HL-60 (cell line): ENCODE measurements at regions not wholly inside any gene's neighbourhood (a gene's known extent, or its start where the extent isn't known, plus 50 kb on each side); places are given as distances from the start of the nearest gene placed in this dataset.

Experiments used
- DNase-seq, 2 experiments: peaks; one replicate each; pipeline ENCODE4 v3.0.0-alpha.2; 2010 to 2020; ENCODE audit warnings: low read depth in 1 of 2, low spot score in 1 of 2
- H3K27ac ChIP-seq: fragments of 250-450 bp; sonication (Bioruptor Pico); replicated peaks from 2 replicates; pipeline ENCODE4 v1.5.1; 2020; ENCODE audit warnings: mild to moderate bottlenecking, moderate library complexity
- H3K27me3 ChIP-seq: fragments of 250-450 bp; sonication (Bioruptor Pico); 2 replicates; pipeline ENCODE4 v1.5.1; 2021; ENCODE audit warnings: mild to moderate bottlenecking, moderate library complexity; ENCODE audit not compliant: insufficient read depth, poor library complexity, severe bottlenecking
- H3K4me3 ChIP-seq: replicated peaks from 2 replicates; pipeline ENCODE4 v1.5.1; 2011; ENCODE audit warnings: mild to moderate bottlenecking, control low read depth, low read length; ENCODE audit not compliant: insufficient read depth
- CTCF ChIP-seq: IDR thresholded peaks from one replicate; pipeline ENCODE4 v1.5.1; 2011; ENCODE audit warnings: low read length, control low read depth, inconsistent platforms; ENCODE audit not compliant: insufficient read depth
- GABPA ChIP-seq: IDR thresholded peaks from 2 replicates; pipeline ENCODE4 v1.6.1; 2012; ENCODE audit warnings: low read depth
- POLR2AphosphoS5 ChIP-seq: IDR thresholded peaks from 2 replicates; pipeline ENCODE4 v1.6.1; 2012; ENCODE audit warnings: low read depth
- REST ChIP-seq: IDR thresholded peaks from 2 replicates; pipeline ENCODE4 v1.6.1; 2012; ENCODE audit warnings: low read depth; ENCODE audit not compliant: insufficient replicate concordance
- SPI1 ChIP-seq: IDR thresholded peaks from 2 replicates; pipeline ENCODE4 v1.6.1; 2012; ENCODE audit warnings: low read depth, mild to moderate bottlenecking, borderline replicate concordance

GRCh38 chr6:84526631-84527030 lies 237.8 kb downstream of the TBX18 start:
- Histone ChIP-seq H3K27ac (no peak overlapping the region), H3K4me3 (no peak overlapping the region), H3K27me3 (no peaks in the 10 kb centered on the region)
- no peak for TF ChIP-seq CTCF
- peak; percentile 23; the same call in 1 of the 2 replicates for TF ChIP-seq SPI1
- no peak for TF ChIP-seq POLR2AphosphoS5
- no peak for TF ChIP-seq REST
- DNase-seq, result peak in 1 of 2 experiments; percentile 7

GRCh38 chr6:84525907-84526306 lies 238.5 kb downstream of the TBX18 start:
- H3K4me3 ChIP-seq, result no peak overlapping the region
- no peak for TF ChIP-seq POLR2AphosphoS5
- no peak for TF ChIP-seq REST
- no peak for TF ChIP-seq GABPA
- no peak for TF ChIP-seq SPI1
- no peak overlapping the region for H3K27ac ChIP-seq
- H3K27me3 ChIP-seq, result no peaks in the 10 kb centered on the region
- DNase-seq, result no peak

- no peak overlapping the region for H3K27ac ChIP-seq
- no peak for DNase-seq
- no peaks in the 10 kb centered on the region for H3K27me3 ChIP-seq
- no peak for TF ChIP-seq GABPA
- TF ChIP-seq SPI1, result no peak
- TF ChIP-seq REST, result no peak
- TF ChIP-seq CTCF, result no peak
- no peak for TF ChIP-seq POLR2AphosphoS5
- H3K4me3 ChIP-seq, result no peak overlapping the region
Measured at GRCh38 chr6:84524636-84525035, 239.8 kb downstream of the TBX18 start.

- DNase-seq, result no peak
- Histone ChIP-seq H3K27me3 (peaks cover 2% of the 10 kb centered on the region), H3K4me3 (no peak overlapping the region), H3K27ac (no peak overlapping the region)
- no peak for TF ChIP-seq CTCF
- TF ChIP-seq REST, result no peak
- no peak for TF ChIP-seq POLR2AphosphoS5
- TF ChIP-seq SPI1, result no peak
- TF ChIP-seq GABPA, result no peak
Measured at GRCh38 chr6:84522135-84522549, 242.3 kb downstream of the TBX18 start.
